ENCODE measurements at regions not wholly inside any gene's neighbourhood (a gene's known extent, or its start where the extent isn't known, plus 50 kb on each side); places are given as distances from the start of the nearest gene placed in this dataset.

DNA sequence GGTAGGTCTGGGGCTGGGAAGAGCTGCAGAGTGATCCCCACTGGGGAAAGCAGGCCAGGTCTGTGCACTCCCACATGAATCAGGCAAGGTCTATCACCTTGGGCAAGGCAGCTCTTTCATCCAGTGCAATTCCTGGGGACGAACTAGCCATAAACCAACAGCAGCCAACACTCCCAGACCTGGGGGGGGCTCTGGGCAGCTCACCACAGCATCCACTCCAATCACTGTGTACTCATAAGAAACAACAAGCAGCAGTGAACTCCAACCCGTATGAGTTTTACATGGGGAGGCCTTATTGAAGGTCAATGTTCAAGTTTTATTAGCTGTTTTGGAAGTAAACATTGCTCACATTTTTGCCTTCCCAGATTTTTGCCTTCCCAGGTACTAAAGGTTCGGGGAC lies 157.4 kb upstream of the NAV2 start:
- Histone ChIP-seq H3K79me2 (ENCODE audit: control insufficient read depth, insufficient read depth, low read length) (no peaks in the 10 kb centered on the region), H3K9me1 (ENCODE audit: control insufficient read depth, insufficient read depth, low read length) (no peaks in the 10 kb centered on the region), H3K27me3 (ENCODE audit: control insufficient read depth in 2 of 2, insufficient read depth in 2 of 2, low read length in 2 of 2) (peaks cover 0 to 5% of the 10 kb centered on the region in 2 experiments; a peak in 2 of 5 replicates), H4K20me1 (replicated peaks; ENCODE audit: control insufficient read depth, insufficient read depth, low read length) (peaks cover 9% of the 10 kb centered on the region; the same call in 1 of the 2 replicates), H3K4me3 (no peak overlapping the region), H3K9me3 (replicated peaks; ENCODE audit: control insufficient read depth, insufficient read depth, low read depth, low read length) (no peaks in the 10 kb centered on the region), H3K36me3 (ENCODE audit: control insufficient read depth, insufficient read depth, low read length) (no peaks in the 10 kb centered on the region), H3K27ac (ENCODE audit: extremely low read depth, low read depth, low read length) (no peak overlapping the region), H2AFZ (ENCODE audit: low read depth, low read length) (no peak overlapping the region), H3K4me1 (replicated peaks in 1 of 2; ENCODE audit: control insufficient read depth in 2 of 2, insufficient read depth in 2 of 2, low read length in 2 of 2) (no peaks in the 10 kb centered on the region), H3K9ac (ENCODE audit: insufficient read depth in 1 of 2, low read depth in 2 of 2, low read length in 2 of 2) (no peak overlapping the region), H3K4me2 (ENCODE audit: insufficient read depth, low read length) (no peak overlapping the region)
- FAIRE-seq (no peak), DNase-seq (ENCODE audit: extremely low read depth in 1 of 4, low spot score in 3 of 4) (no peak), ATAC-seq (no peak)
- in situ Hi-C loops (cut with MboI) (no loop called here), intact Hi-C loops (cut with micrococcal nuclease) (no loop called here)
- 0% methylated on average over 3 of the region's 3 CpGs for WGBS (ENCODE audit: insufficient coverage, low coverage, missing lambda C conversion rate)
- TF ChIP-seq, protein P1, sequence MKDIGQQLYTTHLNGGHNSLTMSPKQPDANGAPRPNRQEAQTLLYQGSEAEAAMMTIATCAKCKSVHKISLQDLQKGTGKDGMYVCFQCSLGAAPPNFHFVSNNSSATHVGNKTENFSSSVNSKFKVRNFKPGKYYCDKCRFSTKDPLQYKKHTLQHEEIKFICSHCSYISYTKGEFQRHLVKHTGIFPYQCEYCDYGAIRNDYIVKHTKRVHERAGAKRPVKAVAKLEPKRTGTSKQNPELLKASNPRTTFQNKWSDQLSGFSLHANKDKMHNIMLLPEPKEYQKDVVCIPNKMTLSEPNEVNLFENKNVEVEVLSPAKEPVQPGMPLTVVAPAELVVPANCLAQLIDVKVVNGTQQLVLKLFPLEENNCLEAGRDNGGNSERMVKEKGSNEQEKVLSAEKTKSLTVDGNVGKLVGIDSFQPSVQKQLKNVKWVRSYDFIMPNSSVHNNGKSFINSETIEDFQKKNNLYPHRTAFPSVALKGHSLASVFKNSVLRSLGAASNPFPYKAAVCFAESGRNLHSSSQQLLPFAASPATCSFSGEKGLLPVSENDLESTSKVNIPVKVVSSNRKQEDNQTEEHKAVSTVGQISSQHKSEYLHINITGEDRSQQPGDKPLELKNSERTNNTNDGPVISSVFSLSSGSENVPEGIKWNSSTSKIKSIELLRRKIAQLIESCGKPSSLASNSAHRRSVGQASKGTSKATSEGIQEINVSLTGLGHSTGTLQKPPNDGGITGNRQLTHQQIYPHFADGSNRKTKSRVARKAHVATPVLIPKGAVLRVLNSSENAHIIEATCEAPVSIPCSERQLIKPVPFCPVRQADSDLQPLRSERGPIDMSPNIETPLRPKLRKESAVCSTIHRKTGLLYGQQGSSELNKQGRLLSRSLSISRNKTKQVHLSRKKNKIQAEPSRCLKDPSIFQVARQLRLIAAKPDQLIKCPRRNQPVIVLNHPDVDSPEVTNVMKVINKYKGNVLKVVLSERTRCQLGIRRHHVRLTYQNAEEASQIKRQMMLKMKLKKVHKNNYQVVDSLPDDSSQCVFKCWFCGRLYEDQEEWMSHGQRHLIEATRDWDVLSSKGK (CRISPR knock-in tag; IDR thresholded peaks at IDR 0.05) = no peak
- TF ChIP-seq PRMT5 (CRISPR knock-in tag; IDR thresholded peaks at IDR 0.05) = no peak
- no peak for TF ChIP-seq C11orf30 (IDR thresholded peaks at IDR 0.05; ENCODE audit: low read depth)
- TF ChIP-seq POU5F1 (IDR thresholded peaks at IDR 0.05; ENCODE audit: borderline replicate concordance, low read depth, low read length, partially characterized antibody) = no peak
- TF ChIP-seq MYNN (IDR thresholded peaks at IDR 0.05) = no peak
- TF ChIP-seq MYNN (CRISPR knock-in tag; IDR thresholded peaks at IDR 0.05) = no peak
- no peak for TF ChIP-seq RBM39 (optimal IDR thresholded peaks at IDR 0.05; ENCODE audit: low read depth, low read length)
- no peak for TF ChIP-seq DPF2 (IDR thresholded peaks at IDR 0.05)
- POLR2A ChIA-PET = no interaction called here
- CTCF ChIA-PET (ENCODE audit: low intra/inter-chr PET ratio) = no interaction called here
- BruUV-seq (replicated peaks) = no TSS peak
